GM12892 (cell line): ENCODE measurements at regions not wholly inside any gene's neighbourhood (a gene's known extent, or its start where the extent isn't known, plus 50 kb on each side); places are given as distances from the start of the nearest gene placed in this dataset.

Experiments used
- POLR2A ChIP-seq: IDR thresholded peaks from 2 replicates; pipeline ENCODE4 v1.6.1; 2011; ENCODE audit warnings: low read depth, low read length, control low read depth
- POLR2AphosphoS5 ChIP-seq: IDR thresholded peaks from 2 replicates; pipeline ENCODE4 v1.6.1; 2011; ENCODE audit warnings: low read depth, low read length, control low read depth
- TAF1 ChIP-seq: IDR thresholded peaks from 2 replicates; pipeline ENCODE4 v1.6.1; 2011; ENCODE audit warnings: low read depth, mild to moderate bottlenecking, control low read depth, low read length, borderline replicate concordance

DNA sequence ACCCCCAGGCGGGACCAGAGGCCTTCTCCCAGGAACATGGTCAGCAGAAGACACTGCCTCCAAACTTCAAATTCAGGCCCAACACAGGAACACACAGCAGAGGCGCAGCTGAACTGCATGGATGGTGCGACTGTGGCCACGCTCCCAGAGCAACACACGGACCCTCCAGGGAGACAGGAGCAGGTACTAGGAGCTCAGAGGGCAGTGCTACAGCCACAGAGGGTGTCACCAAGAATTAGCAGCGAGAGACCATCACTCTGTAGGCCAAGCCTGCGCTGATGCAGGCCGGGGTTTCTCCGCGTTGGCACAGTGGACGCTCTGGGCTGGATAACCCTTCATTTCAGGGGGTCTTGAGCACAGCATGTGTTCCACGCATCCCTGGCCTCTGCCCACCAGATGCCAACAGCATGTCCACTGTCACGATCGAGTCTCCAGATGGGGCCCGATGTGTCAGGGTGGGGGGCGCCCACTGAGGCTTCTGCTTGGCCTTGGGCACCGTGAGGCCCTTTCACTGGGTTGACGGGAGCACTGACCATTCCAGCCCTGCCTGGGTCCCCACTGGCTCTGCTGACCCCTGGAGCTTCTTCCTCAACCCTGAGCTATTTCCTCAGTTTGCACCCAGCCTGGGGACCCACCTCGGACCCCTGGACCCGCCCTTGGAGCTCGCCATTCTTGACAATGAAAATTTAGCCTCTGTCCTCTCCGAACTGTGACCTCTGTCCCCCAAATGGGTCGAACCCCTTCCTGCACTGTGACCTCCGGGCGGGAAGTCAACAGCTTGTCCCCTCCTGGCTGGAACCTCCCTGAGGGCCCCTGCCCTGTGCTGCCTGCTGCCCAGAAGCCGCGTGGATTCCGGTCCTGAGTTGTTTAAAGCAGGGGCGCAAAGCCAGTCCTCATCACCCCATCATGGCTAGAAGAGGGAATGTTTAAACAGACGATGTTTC is 239.4 kb downstream of the DLL1 start:
- TF ChIP-seq POLR2AphosphoS5 (no peak), TAF1 (no peak), POLR2A (no peak)
